Keratinocyte (primary cell): ENCODE measurements at regions not wholly inside any gene's neighbourhood (a gene's known extent, or its start where the extent isn't known, plus 50 kb on each side); places are given as distances from the start of the nearest gene placed in this dataset.

Source experiments
- DNase-seq: peaks from one replicate; pipeline ENCODE4 v3.0.0-alpha.2; 2011; ENCODE audit warnings: low read depth, missing footprints, low spot score
- FAIRE-seq: peaks from 2 replicates; lab custom pipeline; 2011; peaks lifted over from hg19 to GRCh38; lab: Jason Lieb, UNC
- H2AFZ ChIP-seq: 2 replicates; pipeline ENCODE4 v1.6.0; 2012; ENCODE audit warnings: low read length, control low read depth, inconsistent platforms; ENCODE audit not compliant: control insufficient read depth
- H3K27ac ChIP-seq: 2 replicates; pipeline ENCODE4 v1.5.1; 2011; ENCODE audit warnings: low read length; ENCODE audit not compliant: control insufficient read depth, insufficient read depth
- H3K27me3 ChIP-seq: 3 replicates; pipeline ENCODE4 v1.6.0; 2011; ENCODE audit warnings: low read length; ENCODE audit not compliant: control insufficient read depth, insufficient read depth; ENCODE audit errors: extremely low read depth
- H3K36me3 ChIP-seq, 2 experiments: 2 replicates in 1 of 2; 3 replicates in 1 of 2; pipeline ENCODE4 v1.5.1; 2011; ENCODE audit warnings: low read length in 2 of 2, mild to moderate bottlenecking in 1 of 2; ENCODE audit not compliant: control insufficient read depth in 2 of 2, insufficient read depth in 2 of 2; ENCODE audit errors: extremely low read depth in 1 of 2
- H3K4me1 ChIP-seq: 3 replicates; pipeline ENCODE4 v1.5.1; 2011; ENCODE audit warnings: low read length; ENCODE audit not compliant: control insufficient read depth, insufficient read depth; ENCODE audit errors: extremely low read depth
- H3K4me2 ChIP-seq: 3 replicates; pipeline ENCODE4 v1.6.0; 2011; ENCODE audit warnings: low read depth, low read length; ENCODE audit not compliant: control insufficient read depth, insufficient read depth; ENCODE audit errors: extremely low read depth
- H3K4me3 ChIP-seq, 3 experiments: fragments of 200-600 bp in 1 of 3; sonication (generic) in 1 of 3; 2 replicates in 2 of 3; 3 replicates in 1 of 3; pipeline ENCODE4 v1.5.1; 2011 to 2016; ENCODE audit warnings: low read length in 3 of 3, mild to moderate bottlenecking in 3 of 3, control low read depth in 2 of 3, inconsistent platforms in 1 of 3, low read depth in 1 of 3, mixed read lengths in 1 of 3, mixed run types in 1 of 3, moderate library complexity in 1 of 3; ENCODE audit not compliant: control insufficient read depth in 2 of 3, insufficient read depth in 2 of 3; ENCODE audit errors: extremely low read depth in 1 of 3
- H3K79me2 ChIP-seq: 2 replicates; pipeline ENCODE4 v1.6.0; 2012; ENCODE audit warnings: low read length; ENCODE audit not compliant: control insufficient read depth, insufficient read depth
- H3K9ac ChIP-seq: 3 replicates; pipeline ENCODE4 v1.6.0; 2011; ENCODE audit warnings: low read length; ENCODE audit not compliant: control insufficient read depth, insufficient read depth; ENCODE audit errors: extremely low read depth
- H3K9me1 ChIP-seq: 3 replicates; pipeline ENCODE4 v1.6.0; 2011; ENCODE audit warnings: low read length; ENCODE audit not compliant: control insufficient read depth, insufficient read depth; ENCODE audit errors: extremely low read depth
- H3K9me3 ChIP-seq: 2 replicates; pipeline ENCODE4 v1.5.1; 2012; ENCODE audit warnings: low read depth, low read length; ENCODE audit not compliant: control insufficient read depth
- H4K20me1 ChIP-seq: 3 replicates; pipeline ENCODE4 v1.6.0; 2011; ENCODE audit warnings: low read length; ENCODE audit not compliant: control insufficient read depth, insufficient read depth; ENCODE audit errors: extremely low read depth
- EZH2 ChIP-seq: IDR thresholded peaks from one replicate; pipeline ENCODE4 v1.6.1; 2012; ENCODE audit warnings: inconsistent platforms, mild to moderate bottlenecking, low read length, moderate library complexity
- dilution Hi-C: fragments of 300-500 bp; cut with MboI; formaldehyde crosslinking; loops from one replicate; pipeline ENCODE4 v1.7.0; 2020; ENCODE audit warnings: low sequenced_read_pairs; ENCODE audit not compliant: extremely low pct_ligation_motif_present
- TF ChIP-seq, protein P1 (sequence below), 3 experiments: IDR thresholded peaks in 1 of 3; conservative IDR thresholded peaks in 1 of 3; optimal IDR thresholded peaks in 1 of 3; 2 replicates in 2 of 3; 3 replicates in 1 of 3; pipeline versions ENCODE3 to v1.5.1; 2011; ENCODE audit warnings: low read length in 3 of 3, mild to moderate bottlenecking in 3 of 3, moderate library complexity in 2 of 3, control low read depth in 1 of 3, inconsistent platforms in 1 of 3; ENCODE audit not compliant: insufficient read depth in 2 of 3; ENCODE audit errors: extremely low read depth in 1 of 3

DNA sequence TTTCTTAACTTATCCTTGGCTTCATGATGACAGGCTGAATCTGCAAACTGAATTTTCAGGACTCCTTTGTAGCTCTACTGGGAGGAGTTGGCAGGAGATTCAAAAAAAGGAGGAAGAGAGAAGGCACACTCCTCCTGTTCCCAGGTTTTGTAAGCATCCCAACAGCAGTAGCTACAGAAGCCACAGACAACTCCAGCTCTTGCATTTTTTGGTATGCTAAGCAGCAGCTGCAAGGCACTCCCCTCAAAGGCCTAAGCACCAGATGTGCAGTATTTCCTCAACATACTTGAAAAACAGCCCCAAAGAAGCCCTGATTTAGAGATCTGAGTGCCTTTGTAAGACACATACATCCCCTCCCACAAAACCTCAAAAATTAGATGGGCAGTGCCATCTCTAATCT lies 328.6 kb upstream of the SYNCRIP start:
- H3K4me1 ChIP-seq: no peaks in the 10 kb centered on the region
- no peak overlapping the region for H3K9ac ChIP-seq
- TF ChIP-seq, protein P1, sequence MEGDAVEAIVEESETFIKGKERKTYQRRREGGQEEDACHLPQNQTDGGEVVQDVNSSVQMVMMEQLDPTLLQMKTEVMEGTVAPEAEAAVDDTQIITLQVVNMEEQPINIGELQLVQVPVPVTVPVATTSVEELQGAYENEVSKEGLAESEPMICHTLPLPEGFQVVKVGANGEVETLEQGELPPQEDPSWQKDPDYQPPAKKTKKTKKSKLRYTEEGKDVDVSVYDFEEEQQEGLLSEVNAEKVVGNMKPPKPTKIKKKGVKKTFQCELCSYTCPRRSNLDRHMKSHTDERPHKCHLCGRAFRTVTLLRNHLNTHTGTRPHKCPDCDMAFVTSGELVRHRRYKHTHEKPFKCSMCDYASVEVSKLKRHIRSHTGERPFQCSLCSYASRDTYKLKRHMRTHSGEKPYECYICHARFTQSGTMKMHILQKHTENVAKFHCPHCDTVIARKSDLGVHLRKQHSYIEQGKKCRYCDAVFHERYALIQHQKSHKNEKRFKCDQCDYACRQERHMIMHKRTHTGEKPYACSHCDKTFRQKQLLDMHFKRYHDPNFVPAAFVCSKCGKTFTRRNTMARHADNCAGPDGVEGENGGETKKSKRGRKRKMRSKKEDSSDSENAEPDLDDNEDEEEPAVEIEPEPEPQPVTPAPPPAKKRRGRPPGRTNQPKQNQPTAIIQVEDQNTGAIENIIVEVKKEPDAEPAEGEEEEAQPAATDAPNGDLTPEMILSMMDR (optimal IDR thresholded peaks at IDR 0.05 in 1 of 3, IDR thresholded peaks at IDR 0.05 in 1 of 3, conservative IDR thresholded peaks at IDR 0.05 in 1 of 3; ENCODE audit: extremely low read depth in 1 of 3, insufficient read depth in 2 of 3, low read length in 3 of 3): no peak
- no peak for TF ChIP-seq EZH2
- H3K36me3 ChIP-seq: no peaks in the 10 kb centered on the region
- no peaks in the 10 kb centered on the region for H3K9me1 ChIP-seq
- DNase-seq (no peak), FAIRE-seq (no peak)
- no peaks in the 10 kb centered on the region for H3K27me3 ChIP-seq
- H3K4me3 ChIP-seq: no peak overlapping the region
- no peaks in the 10 kb centered on the region for H3K79me2 ChIP-seq
- no peak overlapping the region for H3K27ac ChIP-seq
- dilution Hi-C loops: no loop called here
- no peak overlapping the region for H3K4me2 ChIP-seq
- no peaks in the 10 kb centered on the region for H3K9me3 ChIP-seq
- H4K20me1 ChIP-seq: no peaks in the 10 kb centered on the region
- no peak overlapping the region for H2AFZ ChIP-seq

DNA sequence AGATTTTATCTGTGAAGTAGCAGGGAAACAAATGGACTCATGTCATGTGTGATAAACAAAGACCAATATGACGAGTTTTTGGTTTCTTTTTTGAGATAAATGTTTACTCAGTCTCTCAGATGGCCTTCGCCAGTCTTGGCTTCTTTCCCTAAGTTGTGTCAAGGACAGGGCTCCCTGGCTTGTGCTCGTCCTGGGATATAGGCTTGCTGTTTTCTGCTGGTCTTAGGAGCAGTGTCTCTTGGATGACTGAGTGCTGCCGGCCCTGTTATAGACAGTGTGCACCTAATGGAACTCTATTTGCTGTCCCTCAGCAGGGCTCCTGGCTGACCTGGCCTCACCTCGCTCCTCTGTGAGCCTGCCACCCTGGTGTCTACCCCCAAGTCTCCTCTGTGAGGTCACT lies 324.1 kb upstream of the SYNCRIP start:
- no peaks in the 10 kb centered on the region for H3K27me3 ChIP-seq
- DNase-seq (no peak), FAIRE-seq (no peak)
- TF ChIP-seq, protein P1 (optimal IDR thresholded peaks at IDR 0.05 in 1 of 3, IDR thresholded peaks at IDR 0.05 in 1 of 3, conservative IDR thresholded peaks at IDR 0.05 in 1 of 3; ENCODE audit: extremely low read depth in 1 of 3, insufficient read depth in 2 of 3, low read length in 3 of 3): no peak
- no peak for TF ChIP-seq EZH2
- no peaks in the 10 kb centered on the region for H3K4me1 ChIP-seq
- dilution Hi-C loops: no loop called here
- H3K4me3 ChIP-seq: no peak overlapping the region
- no peak overlapping the region for H3K4me2 ChIP-seq
- no peaks in the 10 kb centered on the region for H3K9me3 ChIP-seq
- no peaks in the 10 kb centered on the region for H3K9me1 ChIP-seq
- H4K20me1 ChIP-seq: no peaks in the 10 kb centered on the region
- no peak overlapping the region for H3K9ac ChIP-seq
- H3K36me3 ChIP-seq: no peaks in the 10 kb centered on the region
- no peaks in the 10 kb centered on the region for H3K79me2 ChIP-seq
- H2AFZ ChIP-seq: no peak overlapping the region
- no peak overlapping the region for H3K27ac ChIP-seq
